H9 (cell line): ENCODE measurements at regions not wholly inside any gene's neighbourhood (a gene's known extent, or its start where the extent isn't known, plus 50 kb on each side); places are given as distances from the start of the nearest gene placed in this dataset.
A peak's percentile ranks its signal among the peaks of the same experiment; 100 is the strongest.

ENCODE experiments used
- DNase-seq: peaks from one replicate; pipeline ENCODE4 v3.0.0-alpha.2; 2017
- H2AFZ ChIP-seq: one replicate; pipeline ENCODE4 v1.6.1; 2013; ENCODE audit warnings: mild to moderate bottlenecking, low read length, control low read depth, moderate library complexity
- H2AK5ac ChIP-seq: 2 replicates; pipeline ENCODE4 v1.6.1; 2013; ENCODE audit warnings: low read length, control low read depth, mixed read lengths; ENCODE audit not compliant: insufficient read length
- H2BK120ac ChIP-seq: one replicate; pipeline ENCODE4 v1.6.1; 2013; ENCODE audit warnings: low read depth, mild to moderate bottlenecking, low read length, control low read depth, inconsistent platforms; ENCODE audit not compliant: poor library complexity, severe bottlenecking
- H2BK12ac ChIP-seq: 2 replicates; pipeline ENCODE4 v1.6.1; 2013; ENCODE audit warnings: low read length, control low read depth, mixed read lengths, low read depth; ENCODE audit not compliant: insufficient read length
- H2BK15ac ChIP-seq: 2 replicates; pipeline ENCODE4 v1.6.1; 2013; ENCODE audit warnings: low read depth, low read length, control low read depth
- H2BK20ac ChIP-seq: one replicate; pipeline ENCODE4 v1.6.1; 2013; ENCODE audit warnings: low read depth, mild to moderate bottlenecking, low read length, control low read depth, inconsistent platforms; ENCODE audit not compliant: poor library complexity, severe bottlenecking
- H2BK5ac ChIP-seq: 2 replicates; pipeline ENCODE4 v1.6.1; 2013; ENCODE audit warnings: low read length, control low read depth, mixed read lengths; ENCODE audit not compliant: insufficient read length
- H3K14ac ChIP-seq: 2 replicates; pipeline ENCODE4 v1.6.1; 2013; ENCODE audit warnings: low read length, control low read depth; ENCODE audit not compliant: insufficient read depth
- H3K18ac ChIP-seq: 2 replicates; pipeline ENCODE4 v1.6.1; 2013; ENCODE audit warnings: low read depth, mild to moderate bottlenecking, mixed read lengths, low read length, control low read depth; ENCODE audit not compliant: insufficient read length
- H3K23ac ChIP-seq: 2 replicates; pipeline ENCODE4 v1.6.1; 2013; ENCODE audit warnings: low read length, control low read depth, mixed read lengths, low read depth; ENCODE audit not compliant: insufficient read length
- H3K23me2 ChIP-seq: 2 replicates; pipeline ENCODE4 v1.6.1; 2013; ENCODE audit warnings: low read depth, mild to moderate bottlenecking, mixed read lengths, low read length, control low read depth; ENCODE audit not compliant: insufficient read length, poor library complexity, severe bottlenecking
- H3K27ac ChIP-seq: 2 replicates; pipeline ENCODE4 v1.5.1; 2013; ENCODE audit warnings: low read length, control low read depth, mixed read lengths, low read depth; ENCODE audit not compliant: insufficient read length
- H3K27me3 ChIP-seq: 2 replicates; pipeline ENCODE4 v1.6.1; 2013; ENCODE audit warnings: low read length, control low read depth, inconsistent platforms; ENCODE audit not compliant: insufficient read depth
- H3K4ac ChIP-seq: 2 replicates; pipeline ENCODE4 v1.6.1; 2013; ENCODE audit warnings: low read depth, mild to moderate bottlenecking, control low read depth, inconsistent platforms, low read length, moderate library complexity
- H3K4me1 ChIP-seq: 2 replicates; pipeline ENCODE4 v1.6.1; 2013; ENCODE audit warnings: low read length, control low read depth, inconsistent platforms; ENCODE audit not compliant: insufficient read depth
- H3K4me2 ChIP-seq: 2 replicates; pipeline ENCODE4 v1.6.1; 2013; ENCODE audit warnings: low read length, control low read depth, mixed read lengths; ENCODE audit not compliant: insufficient read length, insufficient read depth
- H3K56ac ChIP-seq: 2 replicates; pipeline ENCODE4 v1.6.1; 2013; ENCODE audit warnings: low read depth, mild to moderate bottlenecking, mixed read lengths, low read length, control low read depth; ENCODE audit not compliant: insufficient read length
- H3K79me1 ChIP-seq: 2 replicates; pipeline ENCODE4 v1.6.1; 2013; ENCODE audit warnings: low read depth, mild to moderate bottlenecking, moderate library complexity, low read length, control low read depth, inconsistent platforms; ENCODE audit not compliant: insufficient read depth, poor library complexity, severe bottlenecking
- H3K79me2 ChIP-seq: 2 replicates; pipeline ENCODE4 v1.6.1; 2013; ENCODE audit warnings: low read length, control low read depth, inconsistent platforms; ENCODE audit not compliant: insufficient read depth
- H3K9ac ChIP-seq: 2 replicates; pipeline ENCODE4 v1.6.1; 2013; ENCODE audit warnings: low read length, control low read depth, mixed read lengths; ENCODE audit not compliant: insufficient read length; ENCODE audit errors: extremely low read depth
- H3K9me3 ChIP-seq: one replicate; pipeline ENCODE4 v1.6.1; 2013; ENCODE audit warnings: low read depth, low read length, inconsistent platforms; ENCODE audit not compliant: control insufficient read depth
- H3T11ph ChIP-seq: one replicate; pipeline ENCODE4 v1.6.1; 2013; ENCODE audit warnings: mild to moderate bottlenecking, low read length, control low read depth, inconsistent platforms
- H4K20me1 ChIP-seq: one replicate; pipeline ENCODE4 v1.6.1; 2013; ENCODE audit not compliant: control insufficient read depth, insufficient read length, insufficient read depth
- H4K5ac ChIP-seq: 2 replicates; pipeline ENCODE4 v1.6.1; 2013; ENCODE audit warnings: low read depth, mild to moderate bottlenecking, mixed read lengths, low read length, control low read depth; ENCODE audit not compliant: insufficient read length
- H4K8ac ChIP-seq: replicated peaks from 2 replicates; pipeline ENCODE4 v1.6.1; 2013; ENCODE audit warnings: low read length, control low read depth, mixed read lengths, low read depth; ENCODE audit not compliant: insufficient read length
- H4K91ac ChIP-seq: 2 replicates; pipeline ENCODE4 v1.6.1; 2013; ENCODE audit warnings: low read depth, mild to moderate bottlenecking, moderate library complexity, mixed read lengths, low read length, control low read depth; ENCODE audit not compliant: insufficient read length
- H3K27ac Mint-ChIP-seq, 3 experiments: 2 replicates in 2 of 3; 3 replicates in 1 of 3; pipeline ENCODE4 v1.8.0; 2020 to 2021; ENCODE audit warnings: mixed read lengths in 3 of 3, mild to moderate bottlenecking in 1 of 3, moderate library complexity in 1 of 3
- H3K27me3 Mint-ChIP-seq: 2 replicates; pipeline ENCODE4 v1.8.0; 2021; ENCODE audit warnings: low read depth, mild to moderate bottlenecking, moderate library complexity, mixed read lengths
- H3K36me3 Mint-ChIP-seq, 3 experiments: 2 replicates in 2 of 3; 3 replicates in 1 of 3; pipeline ENCODE4 v1.8.0; 2020 to 2021; ENCODE audit warnings: low read depth in 3 of 3, mixed read lengths in 3 of 3; ENCODE audit not compliant: insufficient read depth in 1 of 3
- H3K4me1 Mint-ChIP-seq, 2 experiments: 2 replicates each; pipeline ENCODE4 v1.8.0; 2020; ENCODE audit warnings: mixed read lengths in 2 of 2
- H3K4me3 Mint-ChIP-seq, 2 experiments: 2 replicates in 1 of 2; 3 replicates in 1 of 2; pipeline ENCODE4 v1.8.0; 2020 to 2021; ENCODE audit warnings: mild to moderate bottlenecking in 2 of 2, mixed read lengths in 2 of 2, moderate library complexity in 1 of 2
- H3K9me3 Mint-ChIP-seq, 2 experiments: 2 replicates in 1 of 2; 3 replicates in 1 of 2; pipeline ENCODE4 v1.8.0; 2020; ENCODE audit warnings: mild to moderate bottlenecking in 2 of 2, mixed read lengths in 2 of 2, moderate library complexity in 1 of 2
- CTCF ChIP-seq: fragments of 200-600 bp; sonication (generic); conservative IDR thresholded peaks from 3 replicates; pipeline ENCODE4 v1.8.0; 2021; ENCODE audit warnings: antibody characterized with exemption, mild to moderate bottlenecking
- WGBS: extraction: QIAGEN DNeasy Blood & Tissue Kit; methylation state at CpG from one replicate; pipeline ENCODE4 v1.1.7; 2013; ENCODE audit warnings: missing lambda C conversion rate, low lambda C conversion rate, mixed read lengths; ENCODE audit not compliant: insufficient read length; ENCODE audit errors: extremely low coverage; 5-methylcytosine and 5-hydroxymethylcytosine counted together

- no peak overlapping the region for H3K14ac ChIP-seq
- no peak overlapping the region for H3K23ac ChIP-seq
- peaks cover 4% of the 10 kb centered on the region for H3K4me1 ChIP-seq
- no peak overlapping the region for H4K91ac ChIP-seq
- H3K4me2 ChIP-seq: peak overlapping the region; percentile 39
- Mint-ChIP-seq H3K27me3 (no peaks in the 10 kb centered on the region), H3K4me1 (peaks cover 29% of the 10 kb centered on the region in 2 experiments), H3K4me3 (peak overlapping the region in 1 of 2 experiments; percentile 39; a peak in 2 of 5 replicates), H3K36me3 (no peaks in the 10 kb centered on the region), H3K27ac (peak overlapping the region in 2 of 3 experiments; percentile 54 to 82; a peak in 4 of 7 replicates), H3K9me3 (no peaks in the 10 kb centered on the region)
- DNase-seq: peak; percentile 68
- no peak overlapping the region for H3K56ac ChIP-seq
- no peak overlapping the region for H2AFZ ChIP-seq
- H2BK5ac ChIP-seq: no peak overlapping the region
- no peak overlapping the region for H2BK20ac ChIP-seq
- H4K8ac ChIP-seq: no peak overlapping the region
- no peaks in the 10 kb centered on the region for H3K79me1 ChIP-seq
- no CpG with 5 or more reads among the region's 5 CpGs for WGBS
- no peak overlapping the region for H3K4ac ChIP-seq
- no peak overlapping the region for H4K5ac ChIP-seq
- H2BK120ac ChIP-seq: no peak overlapping the region
- no peak overlapping the region for H3K27ac ChIP-seq
- H2BK15ac ChIP-seq: no peak overlapping the region
- H3K9me3 ChIP-seq: no peaks in the 10 kb centered on the region
- TF ChIP-seq CTCF: no peak
- H3T11ph ChIP-seq: no peak overlapping the region
- no peaks in the 10 kb centered on the region for H3K79me2 ChIP-seq
- H2BK12ac ChIP-seq: no peak overlapping the region
- no peak overlapping the region for H2AK5ac ChIP-seq
- no peaks in the 10 kb centered on the region for H4K20me1 ChIP-seq
- H3K9ac ChIP-seq: no peak overlapping the region
- no peaks in the 10 kb centered on the region for H3K23me2 ChIP-seq
- H3K27me3 ChIP-seq: no peaks in the 10 kb centered on the region
- H3K18ac ChIP-seq: peak overlapping the region; percentile 4
Measured at GRCh38 chr20:2234598-2235191, 61.1 kb upstream of the TGM3 start.
